ENCODE measurements at regions not wholly inside any gene's neighbourhood (a gene's known extent, or its start where the extent isn't known, plus 50 kb on each side); places are given as distances from the start of the nearest gene placed in this dataset.

DNA sequence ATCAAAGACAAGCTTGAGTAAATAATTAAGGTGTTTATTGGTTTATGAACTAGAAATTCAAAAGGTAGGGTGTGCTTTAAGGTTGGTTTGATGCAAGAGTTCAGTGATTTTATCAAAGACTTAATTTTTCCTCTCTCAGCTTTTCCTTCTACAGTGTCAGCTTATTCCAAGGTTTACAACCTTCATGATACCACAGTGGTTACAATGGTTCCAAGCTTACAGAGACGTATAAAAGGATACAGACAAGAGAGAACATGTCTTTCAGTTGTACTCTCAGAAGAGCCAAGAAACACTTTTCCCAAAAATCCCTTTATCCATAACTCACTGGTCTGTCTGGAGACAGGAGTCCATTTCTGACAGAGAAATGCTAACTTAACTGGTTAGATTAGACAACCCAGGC is 93.5 kb upstream of the LOC128125822 start:
- no peak for ATAC-seq (ENCODE audit: poor library complexity)
- Mint-ChIP-seq H3K4me3 (no peak overlapping the region), H3K9me3 (no peaks in the 10 kb centered on the region), H3K36me3 (ENCODE audit: low read depth) (no peaks in the 10 kb centered on the region), H3K27ac (no peak overlapping the region), H3K4me1 (ENCODE audit: low read depth) (no peaks in the 10 kb centered on the region), H3K27me3 (no peaks in the 10 kb centered on the region)
- POLR2A ChIA-PET, result no interaction called here
- Histone ChIP-seq H3K27ac (ENCODE audit: low read depth in 1 of 2, low read length in 2 of 2) (no peak overlapping the region), H3K9me3 (ENCODE audit: control insufficient read depth in 1 of 2, insufficient read depth in 1 of 2, low read length in 2 of 2) (no peaks in the 10 kb centered on the region), H3K27me3 (ENCODE audit: control insufficient read depth in 1 of 2, insufficient read depth in 2 of 2, low read length in 2 of 2) (no peaks in the 10 kb centered on the region), H3K4me1 (ENCODE audit: insufficient read depth, low read length) (no peaks in the 10 kb centered on the region), H3K4me3 (ENCODE audit: low read length) (no peak overlapping the region), H3K36me3 (ENCODE audit: insufficient read depth, low read length) (no peaks in the 10 kb centered on the region)
- intact Hi-C loops (cut with DNase I, micrococcal nuclease), result no loop called here
- TF ChIP-seq CTCF (IDR thresholded peaks at IDR 0.05), result no peak
- CTCF ChIA-PET, result no interaction called here
- DNase-seq, result no peak

DNA sequence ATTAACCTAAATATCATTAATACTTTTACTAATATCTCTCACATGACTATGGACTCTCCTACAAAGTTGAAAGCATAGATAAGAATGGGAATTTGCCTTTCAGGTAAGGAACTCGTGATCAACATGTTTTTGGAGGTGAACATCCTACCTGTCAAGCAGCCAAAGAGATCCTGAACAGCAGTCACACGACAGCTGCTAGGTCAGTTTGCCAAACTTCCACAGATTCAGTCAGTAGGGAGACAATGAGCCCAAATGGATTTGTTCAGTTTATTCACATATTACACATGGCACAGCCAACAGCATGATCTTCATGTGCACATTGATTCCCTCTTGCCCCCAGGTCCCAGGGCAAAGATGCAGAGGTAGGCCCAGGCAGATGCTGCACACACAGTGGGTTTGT is 86.1 kb upstream of the LOC128125822 start:
- no peaks in the 10 kb centered on the region for H3K36me3 ChIP-seq (ENCODE audit: insufficient read depth, low read length)
- ChIA-PET POLR2A (no interaction called here), CTCF (interaction anchor here (1.0 kb wide), 1 partner anchor 9 kb away, joined by 3 read pairs; no protein-coding TSS in a partner anchor)
- no peak overlapping the region for H3K27ac ChIP-seq (ENCODE audit: low read depth in 1 of 2, low read length in 2 of 2)
- no peaks in the 10 kb centered on the region for H3K4me1 ChIP-seq (ENCODE audit: insufficient read depth, low read length)
- Mint-ChIP-seq H3K27me3 (peaks cover 6% of the 10 kb centered on the region), H3K4me3 (no peak overlapping the region), H3K27ac (no peak overlapping the region), H3K9me3 (no peaks in the 10 kb centered on the region), H3K36me3 (ENCODE audit: low read depth) (no peaks in the 10 kb centered on the region), H3K4me1 (ENCODE audit: low read depth) (no peaks in the 10 kb centered on the region)
- intact Hi-C loops (cut with DNase I, micrococcal nuclease), result no loop called here
- no peaks in the 10 kb centered on the region for H3K9me3 ChIP-seq (ENCODE audit: control insufficient read depth in 1 of 2, insufficient read depth in 1 of 2, low read length in 2 of 2)
- ATAC-seq (ENCODE audit: poor library complexity) (no peak), DNase-seq (no peak)
- peaks cover 0 to 3% of the 10 kb centered on the region in 2 experiments for H3K27me3 ChIP-seq (ENCODE audit: control insufficient read depth in 1 of 2, insufficient read depth in 2 of 2, low read length in 2 of 2)
- H3K4me3 ChIP-seq (ENCODE audit: low read length), result no peak overlapping the region
- no peak for TF ChIP-seq CTCF (IDR thresholded peaks at IDR 0.05)

GRCh38 chr6:63487103-63487813 is 85.0 kb upstream of the LOC128125822 start:
- H3K27ac Mint-ChIP-seq, result no peak overlapping the region
- H3K4me1 Mint-ChIP-seq (ENCODE audit: low read depth), result no peaks in the 10 kb centered on the region
- ChIA-PET POLR2A (no interaction called here), CTCF (interaction anchor here (1.0 kb wide), 1 partner anchor 10 kb away, joined by 3 read pairs; no protein-coding TSS in a partner anchor)
- no peaks in the 10 kb centered on the region for H3K9me3 ChIP-seq (ENCODE audit: control insufficient read depth in 1 of 2, insufficient read depth in 1 of 2, low read length in 2 of 2)
- intact Hi-C loops (cut with DNase I, micrococcal nuclease), result no loop called here
- H3K4me3 Mint-ChIP-seq, result no peak overlapping the region
- peaks cover 6% of the 10 kb centered on the region for H3K27me3 Mint-ChIP-seq
- H3K27me3 ChIP-seq (ENCODE audit: control insufficient read depth in 1 of 2, insufficient read depth in 2 of 2, low read length in 2 of 2), result peaks cover 0 to 3% of the 10 kb centered on the region in 2 experiments
- H3K36me3 Mint-ChIP-seq (ENCODE audit: low read depth), result no peaks in the 10 kb centered on the region
- H3K4me1 ChIP-seq (ENCODE audit: insufficient read depth, low read length), result no peaks in the 10 kb centered on the region
- no peaks in the 10 kb centered on the region for H3K9me3 Mint-ChIP-seq
- DNase-seq, result no peak
- no peak for ATAC-seq (ENCODE audit: poor library complexity)
- no peak overlapping the region for H3K4me3 ChIP-seq (ENCODE audit: low read length)
- no peak overlapping the region for H3K27ac ChIP-seq (ENCODE audit: low read depth in 1 of 2, low read length in 2 of 2)
- no peak for TF ChIP-seq CTCF (IDR thresholded peaks at IDR 0.05)
- no peaks in the 10 kb centered on the region for H3K36me3 ChIP-seq (ENCODE audit: insufficient read depth, low read length)

All from CD4-positive, alpha-beta T cell (primary cell).